Glutamatergic neuron (in vitro differentiated cells): ENCODE measurements at regions not wholly inside any gene's neighbourhood (a gene's known extent, or its start where the extent isn't known, plus 50 kb on each side); places are given as distances from the start of the nearest gene placed in this dataset.

Experiments
- DNase-seq: peaks from one replicate; pipeline ENCODE4 v3.0.0; 2022
- H3K27ac Mint-ChIP-seq: one replicate; pipeline ENCODE4 v1.8.0; 2020; ENCODE audit warnings: mild to moderate bottlenecking, mixed read lengths, inconsistent platforms; ENCODE audit not compliant: unreplicated experiment
- H3K27me3 Mint-ChIP-seq: one replicate; pipeline ENCODE4 v1.8.0; 2020; ENCODE audit warnings: mild to moderate bottlenecking, moderate library complexity, mixed read lengths, inconsistent platforms; ENCODE audit not compliant: unreplicated experiment
- H3K36me3 Mint-ChIP-seq: one replicate; pipeline ENCODE4 v1.8.0; 2020; ENCODE audit warnings: mild to moderate bottlenecking, mixed read lengths, inconsistent platforms; ENCODE audit not compliant: unreplicated experiment
- H3K4me1 Mint-ChIP-seq: one replicate; pipeline ENCODE4 v1.8.0; 2020; ENCODE audit warnings: mild to moderate bottlenecking, low read depth, mixed read lengths, inconsistent platforms; ENCODE audit not compliant: unreplicated experiment
- H3K4me3 Mint-ChIP-seq: one replicate; pipeline ENCODE4 v1.8.0; 2020; ENCODE audit warnings: mild to moderate bottlenecking, mixed read lengths, inconsistent platforms; ENCODE audit not compliant: unreplicated experiment
- H3K9me3 Mint-ChIP-seq: one replicate; pipeline ENCODE4 v1.8.0; 2020; ENCODE audit warnings: mild to moderate bottlenecking, moderate library complexity, mixed read lengths, inconsistent platforms; ENCODE audit not compliant: unreplicated experiment
- CTCF ChIP-seq: fragments of 200-600 bp; sonication (generic); IDR thresholded peaks from one replicate; pipeline ENCODE4 v1.5.0; 2021; ENCODE audit not compliant: partially characterized antibody, unreplicated experiment

- Mint-ChIP-seq H3K4me3 (no peak overlapping the region), H3K36me3 (no peaks in the 10 kb centered on the region), H3K27me3 (peaks cover 2% of the 10 kb centered on the region), H3K4me1 (no peaks in the 10 kb centered on the region), H3K9me3 (no peaks in the 10 kb centered on the region), H3K27ac (no peak overlapping the region)
- no peak for TF ChIP-seq CTCF
- no peak for DNase-seq
These were observed 1564.6 kb downstream of the MRPL39 start for GRCh38 chr21:24042687-24043086.

- Mint-ChIP-seq H3K36me3 (no peaks in the 10 kb centered on the region), H3K4me3 (no peak overlapping the region), H3K4me1 (no peaks in the 10 kb centered on the region), H3K27me3 (peaks cover 2% of the 10 kb centered on the region), H3K27ac (no peak overlapping the region), H3K9me3 (no peaks in the 10 kb centered on the region)
- DNase-seq, result no peak
- TF ChIP-seq CTCF, result no peak
These were observed 1574.5 kb downstream of the MRPL39 start for GRCh38 chr21:24032709-24033232.

GRCh38 chr21:24027396-24027795 is 1579.9 kb downstream of the MRPL39 start:
- Mint-ChIP-seq H3K36me3 (no peaks in the 10 kb centered on the region), H3K4me1 (no peaks in the 10 kb centered on the region), H3K4me3 (no peak overlapping the region), H3K9me3 (no peaks in the 10 kb centered on the region), H3K27ac (no peak overlapping the region), H3K27me3 (no peaks in the 10 kb centered on the region)
- no peak for DNase-seq
- no peak for TF ChIP-seq CTCF

GRCh38 chr21:24025101-24025500 is 1582.2 kb downstream of the MRPL39 start:
- Mint-ChIP-seq H3K27me3 (peaks cover 2% of the 10 kb centered on the region), H3K27ac (no peak overlapping the region), H3K36me3 (peaks cover 12% of the 10 kb centered on the region), H3K9me3 (no peaks in the 10 kb centered on the region), H3K4me3 (no peak overlapping the region), H3K4me1 (no peaks in the 10 kb centered on the region)
- DNase-seq, result no peak
- no peak for TF ChIP-seq CTCF

GRCh38 chr21:24023936-24024335 is 1583.3 kb downstream of the MRPL39 start:
- H3K9me3 Mint-ChIP-seq, result no peaks in the 10 kb centered on the region
- no peak overlapping the region for H3K27ac Mint-ChIP-seq
- no peaks in the 10 kb centered on the region for H3K4me1 Mint-ChIP-seq
- no peak overlapping the region for H3K4me3 Mint-ChIP-seq
- DNase-seq, result no peak
- no peak for TF ChIP-seq CTCF
- peaks cover 21% of the 10 kb centered on the region for H3K36me3 Mint-ChIP-seq
- peaks cover 2% of the 10 kb centered on the region for H3K27me3 Mint-ChIP-seq
